K562 (cell line): ENCODE measurements at regions not wholly inside any gene's neighbourhood (a gene's known extent, or its start where the extent isn't known, plus 50 kb on each side); places are given as distances from the start of the nearest gene placed in this dataset.

Source experiments
- ATAC-seq: fragments of 200-7000 bp; cut with Tn5 transposase; 3 replicates; pipeline ENCODE4 v1.9.1; 2020; ENCODE audit warnings: moderate library complexity
- BruUV-seq: library from RNA; stranded (reverse); fragments of 400-500 nt; replicated peaks from 2 replicates; lab custom pipeline; 2021; lab: Mats Ljungman, UMichigan
- CTCF ChIA-PET: fragments of 300-600 bp; formaldehyde crosslinking; extraction: SDS; loops from one replicate; lab custom pipeline; 2021; ENCODE audit warnings: low intra/inter-chr PET ratio; lab: Yijun Ruan, JAX
- POLR2A ChIA-PET: fragments of 300-600, 350-650 bp; sonication (Branson Sonifier 250); formaldehyde crosslinking; extraction: SDS; loops from one replicate; lab custom pipeline; 2021; ENCODE audit warnings: antibody characterized with exemption, inconsistent platforms; lab: Yijun Ruan, JAX
- DNase-seq, 4 experiments: peaks; one replicate each; pipeline versions ENCODE4 v3.0.0 to v3.0.0-alpha.2; 2011 to 2018; ENCODE audit warnings: low spot score in 3 of 4, mixed read lengths in 3 of 4; ENCODE audit errors: extremely low read depth in 1 of 4
- FAIRE-seq: peaks from 2 replicates; lab custom pipeline; 2011; peaks lifted over from hg19 to GRCh38; lab: Jason Lieb, UNC
- H2AFZ ChIP-seq: 2 replicates; pipeline ENCODE4 v1.6.0; 2011; ENCODE audit warnings: low read depth, low read length, control low read depth, inconsistent platforms
- H3K27ac ChIP-seq: fragments of 200-600 bp; 3 replicates; pipeline ENCODE4 v1.8.0; 2011; ENCODE audit warnings: low read depth, mild to moderate bottlenecking, control low read depth, inconsistent platforms, low read length, moderate library complexity, mixed read lengths; ENCODE audit errors: extremely low read depth
- H3K27me3 ChIP-seq, 2 experiments: fragments of 300-600 bp in 1 of 2; 2 replicates in 1 of 2; 3 replicates in 1 of 2; pipeline versions ENCODE4 v1.6.0 to v1.8.0; 2011; ENCODE audit warnings: inconsistent platforms in 2 of 2, low read length in 2 of 2, mild to moderate bottlenecking in 1 of 2, mixed read lengths in 1 of 2, moderate library complexity in 1 of 2; ENCODE audit not compliant: control insufficient read depth in 2 of 2, insufficient read depth in 2 of 2
- H3K36me3 ChIP-seq: fragments of 300-600 bp; 3 replicates; pipeline ENCODE4 v1.8.0; 2011; ENCODE audit warnings: mild to moderate bottlenecking, low read length, inconsistent platforms; ENCODE audit not compliant: control insufficient read depth, insufficient read depth
- H3K4me1 ChIP-seq, 2 experiments: fragments of 200-600 bp in 1 of 2; replicated peaks in 1 of 2; 2 replicates in 1 of 2; 3 replicates in 1 of 2; pipeline versions ENCODE4 v1.5.1 to v1.8.0; 2011; ENCODE audit warnings: inconsistent platforms in 2 of 2, low read length in 2 of 2, mild to moderate bottlenecking in 1 of 2, mixed read lengths in 1 of 2, moderate library complexity in 1 of 2; ENCODE audit not compliant: control insufficient read depth in 2 of 2, insufficient read depth in 2 of 2
- H3K4me2 ChIP-seq: 2 replicates; pipeline ENCODE4 v1.6.1; 2011; ENCODE audit warnings: low read length, control low read depth, inconsistent platforms, mixed read lengths; ENCODE audit not compliant: insufficient read depth
- H3K4me3 ChIP-seq: fragments of 200-600 bp; sonication (generic), shearing (Covaris generic); 2 replicates; pipeline ENCODE4 v1.5.1; 2016; ENCODE audit warnings: control low read depth, inconsistent platforms
- H3K79me2 ChIP-seq: fragments of 200-600 bp; 3 replicates; pipeline ENCODE4 v1.8.0; 2011; ENCODE audit warnings: low read length, inconsistent platforms; ENCODE audit not compliant: control insufficient read depth, insufficient read depth
- H3K9ac ChIP-seq, 2 experiments: 2 replicates each; pipeline versions ENCODE4 v1.6.0 to v1.6.1; 2011; ENCODE audit warnings: low read depth in 2 of 2, low read length in 2 of 2, control low read depth in 1 of 2, inconsistent platforms in 1 of 2, mild to moderate bottlenecking in 1 of 2, mixed read lengths in 1 of 2; ENCODE audit not compliant: insufficient read depth in 1 of 2
- H3K9me1 ChIP-seq: one replicate; pipeline ENCODE4 v1.6.0; 2011; ENCODE audit warnings: inconsistent platforms, mild to moderate bottlenecking, low read length, moderate library complexity; ENCODE audit not compliant: control insufficient read depth, insufficient read depth
- H3K9me3 ChIP-seq: replicated peaks from 2 replicates; pipeline ENCODE4 v1.5.1; 2011; ENCODE audit warnings: low read depth, low read length, inconsistent platforms; ENCODE audit not compliant: control insufficient read depth, insufficient read depth
- H4K20me1 ChIP-seq: replicated peaks from 2 replicates; pipeline ENCODE4 v1.6.1; 2011; ENCODE audit warnings: low read length, inconsistent platforms, mixed read lengths; ENCODE audit not compliant: control insufficient read depth, insufficient read depth
- ADNP ChIP-seq: fragments of 200-800 bp; sonication (Bioruptor generic); IDR thresholded peaks from 2 replicates; pipeline ENCODE4 v1.6.1; 2016; ENCODE audit warnings: missing genetic modification characterization, missing compliant biosample characterization
- ARID1B ChIP-seq: fragments of 450-650 bp; IDR thresholded peaks from 2 replicates; pipeline ENCODE4 v1.6.1; 2016; ENCODE audit warnings: antibody characterized with exemption, mild to moderate bottlenecking, inconsistent platforms
- BRF1 ChIP-seq: IDR thresholded peaks from 3 replicates; pipeline ENCODE4 v1.6.1; 2011; ENCODE audit warnings: borderline replicate concordance, mild to moderate bottlenecking; ENCODE audit not compliant: insufficient read length; ENCODE audit errors: extremely low read depth
- CHD1 ChIP-seq: fragments of 200-600 bp; sonication (generic); IDR thresholded peaks from one replicate; pipeline ENCODE4 v1.6.1; 2012; ENCODE audit warnings: mild to moderate bottlenecking, moderate library complexity, low read length, inconsistent platforms
- CHD4 ChIP-seq: fragments of 200-600 bp; sonication (generic); IDR thresholded peaks from 3 replicates; pipeline ENCODE4 v1.6.1; 2012; ENCODE audit warnings: low read depth, mild to moderate bottlenecking, mixed read lengths, low read length, inconsistent platforms; ENCODE audit not compliant: insufficient read depth, insufficient replicate concordance, poor library complexity, severe bottlenecking
- ERF ChIP-seq: fragments of 450-650 bp; formaldehyde crosslinking; IDR thresholded peaks from 2 replicates; pipeline ENCODE4 v1.4.0; 2020; ENCODE audit warnings: mild to moderate bottlenecking, mixed read lengths
- HDAC3 ChIP-seq: fragments of 450-650 bp; IDR thresholded peaks from 2 replicates; pipeline ENCODE4 v1.6.1; 2018; ENCODE audit warnings: borderline replicate concordance, mild to moderate bottlenecking, moderate library complexity; ENCODE audit not compliant: partially characterized antibody
- PBX2 ChIP-seq, 2 experiments: IDR thresholded peaks in 1 of 2; conservative IDR thresholded peaks in 1 of 2; 2 replicates each; pipeline ENCODE4 v1.6.1; 2016; ENCODE audit warnings: low read depth in 2 of 2, mild to moderate bottlenecking in 1 of 2, missing compliant biosample characterization in 1 of 2, missing genetic modification characterization in 1 of 2, moderate library complexity in 1 of 2
- PML ChIP-seq: IDR thresholded peaks from 2 replicates; pipeline ENCODE4 v1.6.1; 2012; ENCODE audit warnings: low read length, inconsistent platforms
- POLR2H ChIP-seq: IDR thresholded peaks from 2 replicates; pipeline ENCODE4 v1.6.1; 2016; ENCODE audit warnings: missing genetic modification characterization, low read depth, mild to moderate bottlenecking, control low read depth, missing compliant biosample characterization, moderate library complexity
- PTBP1 ChIP-seq: fragments of 200-400 bp; formaldehyde crosslinking; IDR thresholded peaks from 2 replicates; pipeline ENCODE4 v1.6.1; 2017; ENCODE audit warnings: low read depth, low read length
- RAD21 ChIP-seq, 2 experiments: fragments of 250-450 bp in 1 of 2; fragments of 450-650 bp in 1 of 2; sonication (Bioruptor Pico) in 1 of 2; formaldehyde crosslinking in 1 of 2; IDR thresholded peaks in 1 of 2; conservative IDR thresholded peaks in 1 of 2; 2 replicates each; pipeline versions ENCODE4 v1.4.0 to v1.8.0; 2020 to 2022; ENCODE audit warnings: mild to moderate bottlenecking in 2 of 2, moderate library complexity in 1 of 2
- YY1 ChIP-seq, 3 experiments: IDR thresholded peaks; 2 replicates each; pipeline ENCODE4 v1.6.1; 2011; ENCODE audit warnings: low read length in 2 of 3, mild to moderate bottlenecking in 2 of 3, moderate library complexity in 2 of 3, borderline replicate concordance in 1 of 3, control low read depth in 1 of 3, low read depth in 1 of 3; ENCODE audit not compliant: insufficient read depth in 3 of 3, insufficient replicate concordance in 2 of 3, control insufficient read depth in 1 of 3, insufficient read length in 1 of 3; ENCODE audit errors: extremely low read depth in 1 of 3
- ZBTB2 ChIP-seq: fragments of 450-650 bp; IDR thresholded peaks from 2 replicates; pipeline ENCODE4 v1.6.1; 2016; ENCODE audit warnings: antibody characterized with exemption
- ZBTB8A ChIP-seq: fragments of 450-650 bp; IDR thresholded peaks from 2 replicates; pipeline ENCODE4 v1.6.1; 2018; ENCODE audit warnings: mild to moderate bottlenecking, moderate library complexity; ENCODE audit not compliant: partially characterized antibody
- ZNF277 ChIP-seq: fragments of 250-450 bp; sonication (Bioruptor Pico); IDR thresholded peaks from 2 replicates; pipeline ENCODE4 v1.8.0; 2022; ENCODE audit warnings: inconsistent platforms, mild to moderate bottlenecking, moderate library complexity, borderline replicate concordance
- ZNF583 ChIP-seq: fragments of 250-450 bp; sonication (Bioruptor Pico); IDR thresholded peaks from 2 replicates; pipeline ENCODE4 v1.4.0; 2020
- WGBS: fragments of 100-300 bp; shearing (Covaris generic); methylation state at CpG from one replicate; pipeline ENCODE4 v1.1.6; 2016; ENCODE audit warnings: low coverage, mixed read lengths; ENCODE audit not compliant: insufficient coverage; ENCODE audit errors: missing lambda C conversion rate; 5-methylcytosine and 5-hydroxymethylcytosine counted together
- in situ Hi-C: fragments of 300-500 bp; cut with MboI; formaldehyde crosslinking; loops from 4 replicates; pipeline ENCODE4 v1.15.0; 2018; ENCODE audit warnings: inconsistent platforms, mixed read lengths
- intact Hi-C: fragments of 100-400 bp; cut with micrococcal nuclease; formaldehyde crosslinking; loops from 2 replicates; pipeline ENCODE4 v1.14.2; 2022

- Histone ChIP-seq H4K20me1 (no peaks in the 10 kb centered on the region), H3K4me1 (no peaks in the 10 kb centered on the region), H3K9ac (no peak overlapping the region), H3K4me3 (no peak overlapping the region), H3K36me3 (no peaks in the 10 kb centered on the region), H3K9me1 (no peaks in the 10 kb centered on the region), H3K9me3 (no peaks in the 10 kb centered on the region), H3K4me2 (no peak overlapping the region), H3K27me3 (no peaks in the 10 kb centered on the region), H2AFZ (no peak overlapping the region), H3K27ac (no peak overlapping the region), H3K79me2 (no peaks in the 10 kb centered on the region)
- DNase-seq (no peak), ATAC-seq (no peak), FAIRE-seq (no peak)
- 0% methylated on average over 1 of the region's 1 CpG for WGBS
- in situ Hi-C loops (no loop called here), intact Hi-C loops (no loop called here)
- no TSS peak for BruUV-seq
- CTCF ChIA-PET = no interaction called here
- POLR2A ChIA-PET = no interaction called here
- no peak for TF ChIP-seq CHD1
- TF ChIP-seq HDAC3 = no peak
- no peak for TF ChIP-seq ZNF583 (CRISPR knock-in tag)
- TF ChIP-seq ZBTB2 = no peak
- TF ChIP-seq ARID1B = no peak
- no peak for TF ChIP-seq RAD21 (CRISPR knock-in tag; conservative IDR thresholded peaks at IDR 0.05 in 1 of 2, IDR thresholded peaks at IDR 0.05 in 1 of 2)
- TF ChIP-seq POLR2H (tag) = no peak
- TF ChIP-seq ZBTB8A = no peak
- no peak for TF ChIP-seq PML
- TF ChIP-seq ERF (CRISPR knock-in tag) = no peak
- no peak for TF ChIP-seq ZNF277 (CRISPR knock-in tag)
- no peak for TF ChIP-seq BRF1
- no peak for TF ChIP-seq PTBP1
- no peak for TF ChIP-seq PBX2 (CRISPR knock-in tag; IDR thresholded peaks at IDR 0.05; ENCODE audit: low read depth)
- no peak for TF ChIP-seq PBX2 (tag; conservative IDR thresholded peaks at IDR 0.05; ENCODE audit: low read depth)
- TF ChIP-seq CHD4 = no peak
- no peak for TF ChIP-seq YY1 (IDR thresholded peaks at IDR 0.05; ENCODE audit: borderline replicate concordance in 1 of 3, control insufficient read depth in 1 of 3, extremely low read depth in 1 of 3, insufficient read depth in 3 of 3, insufficient read length in 1 of 3, insufficient replicate concordance in 2 of 3, low read depth in 1 of 3, low read length in 2 of 3)
- TF ChIP-seq ADNP = no peak
These were observed 664.3 kb downstream of the TENT5A start for GRCh38 chr6:81088145-81088544.
